GM19025 (cell line): ENCODE measurements at regions not wholly inside any gene's neighbourhood (a gene's known extent, or its start where the extent isn't known, plus 50 kb on each side); places are given as distances from the start of the nearest gene placed in this dataset.

Experiments
- ATAC-seq: cut with Tn5 transposase; IDR thresholded peaks from one replicate; pipeline ENCODE4 v1.9.1; 2021; ENCODE audit warnings: mild to moderate bottlenecking, low read depth, moderate library complexity; ENCODE audit not compliant: unreplicated experiment

DNA sequence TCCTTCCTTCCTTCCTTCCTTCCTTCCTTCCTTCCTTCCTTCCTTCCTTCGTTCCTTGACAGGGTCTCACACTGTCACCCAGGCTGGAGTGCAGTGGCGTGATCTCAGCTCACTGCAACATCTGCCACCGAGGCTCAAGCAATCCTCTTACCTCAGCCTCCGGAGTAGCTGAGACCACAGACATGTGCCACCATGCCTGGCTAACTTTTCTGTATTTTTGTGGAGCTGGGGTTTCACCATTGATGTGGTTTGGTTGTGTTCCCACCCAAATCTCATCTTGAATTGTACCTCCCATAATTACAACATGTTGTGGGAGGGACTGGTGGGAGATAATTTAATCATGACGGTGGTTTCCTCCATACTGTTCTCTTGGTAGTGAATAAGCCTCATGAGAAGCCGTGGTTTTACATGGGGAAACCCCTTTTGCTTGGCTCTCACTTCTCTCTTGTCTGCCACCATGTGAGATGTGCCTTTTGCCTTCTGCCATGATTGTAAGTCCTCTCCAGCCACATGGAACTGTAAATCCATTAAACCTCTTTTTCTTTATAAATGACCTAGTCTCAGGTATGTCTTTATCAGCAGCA, 90.3 kb upstream of the MPHOSPH6 start:
- no peak for ATAC-seq

DNA sequence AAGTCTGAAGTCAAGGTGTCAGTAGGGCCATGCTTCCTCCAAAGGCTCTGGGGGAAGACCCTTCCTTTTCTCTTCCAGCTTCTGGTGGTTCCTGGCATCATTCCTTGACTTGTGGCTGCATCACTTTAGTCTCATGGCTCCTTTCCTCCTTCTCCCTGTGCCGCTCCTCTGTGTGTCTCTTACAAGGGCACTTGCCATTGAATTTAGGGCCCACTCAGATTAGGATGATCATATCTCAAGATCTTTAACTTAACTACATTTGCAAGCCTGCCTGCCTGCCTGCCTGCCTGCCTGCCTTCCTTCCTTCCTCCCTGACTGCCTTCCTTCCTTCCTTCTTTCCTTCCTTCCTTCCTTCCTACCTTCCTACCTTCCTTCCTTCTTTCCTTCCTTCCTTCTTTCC, 89.7 kb upstream of the MPHOSPH6 start:
- ATAC-seq: no peak

DNA sequence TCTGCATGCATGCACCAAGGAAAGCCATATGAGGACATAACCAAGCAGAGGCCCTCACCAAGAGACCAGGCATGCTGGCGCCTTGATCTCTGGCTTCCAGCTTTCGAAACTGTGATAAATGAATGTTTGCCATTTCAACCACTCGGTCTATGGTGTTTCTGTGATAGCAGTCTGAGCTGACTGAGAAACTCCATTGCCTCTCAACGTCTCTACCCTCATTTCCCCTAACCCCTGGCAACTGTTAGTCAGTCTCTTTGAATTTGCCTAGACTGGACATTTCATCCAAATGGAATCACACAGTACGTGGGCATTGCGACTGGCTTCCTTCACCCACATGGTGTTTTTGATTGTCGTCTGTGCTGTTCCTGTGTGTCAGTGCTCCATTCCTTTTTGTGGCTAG, 88.0 kb upstream of the MPHOSPH6 start:
- ATAC-seq: no peak

DNA sequence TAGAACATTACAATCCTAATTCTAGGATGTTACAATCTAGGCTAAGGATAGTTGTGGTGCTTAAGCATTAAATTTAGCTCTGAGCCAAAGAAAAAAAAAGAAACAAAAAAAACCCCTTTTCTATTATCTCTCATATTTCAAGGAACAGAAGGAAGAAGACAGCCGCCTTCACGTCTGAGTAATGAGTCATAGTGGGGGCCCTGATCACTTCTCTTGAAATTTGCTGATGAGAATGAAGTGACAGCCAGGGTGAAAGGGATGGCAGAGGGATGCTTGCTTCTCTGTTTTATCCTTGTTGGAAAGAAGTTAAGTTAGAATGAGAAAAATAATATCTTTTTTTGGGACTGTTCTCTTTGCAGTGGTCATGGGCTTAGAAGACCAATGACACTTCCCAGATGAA, 82.6 kb upstream of the MPHOSPH6 start:
- ATAC-seq: no peak

DNA sequence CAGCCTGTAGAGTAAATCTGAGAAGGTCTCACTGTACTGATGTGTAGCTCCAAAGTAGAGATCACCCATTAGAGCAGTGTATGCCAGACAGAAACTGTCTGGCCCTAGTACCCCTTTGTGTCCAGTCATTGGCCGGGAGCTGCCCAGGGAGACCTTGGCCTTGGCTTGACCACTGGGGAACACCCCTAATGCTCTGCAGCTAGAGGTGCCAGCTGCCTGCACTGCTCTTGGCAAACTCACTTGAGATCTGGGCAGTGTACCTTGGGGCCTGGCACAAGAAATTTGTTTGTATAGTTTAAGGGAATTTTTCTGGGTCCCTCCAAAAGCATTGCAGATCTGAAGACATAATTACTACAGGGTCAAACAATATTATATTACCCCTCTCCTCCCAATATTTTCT, 78.7 kb upstream of the MPHOSPH6 start:
- ATAC-seq: no peak

DNA sequence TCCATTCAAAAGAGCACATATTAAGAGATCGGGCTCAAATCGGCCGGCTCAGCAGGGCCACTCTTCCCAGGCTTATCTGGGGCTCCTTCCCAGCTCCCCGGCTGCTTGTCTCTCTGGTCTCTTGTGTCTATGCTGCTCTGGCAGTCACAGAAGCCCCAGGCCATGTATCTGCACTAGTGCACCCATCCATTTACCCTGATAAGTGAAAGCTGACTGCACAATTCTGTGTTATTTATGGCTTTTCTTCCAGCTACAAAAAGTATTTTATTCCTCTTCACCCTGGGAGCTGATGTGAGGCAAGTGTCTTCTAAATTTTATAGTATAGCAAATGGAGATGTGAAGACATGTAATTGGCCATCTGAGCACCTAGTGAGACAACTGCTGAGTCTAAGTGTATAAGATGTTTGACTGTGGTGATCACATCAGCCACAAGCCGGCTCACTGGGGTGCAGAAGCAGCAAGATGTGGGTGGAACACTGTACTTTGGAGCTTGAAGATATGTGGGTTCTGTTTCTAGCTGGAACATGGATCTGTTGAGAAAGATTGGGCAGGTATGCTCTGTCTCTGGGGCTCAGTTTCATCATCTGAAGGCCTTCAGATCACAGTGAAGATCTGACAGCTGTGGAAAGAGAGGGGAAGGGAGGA, 78.1 kb upstream of the MPHOSPH6 start:
- no peak for ATAC-seq

DNA sequence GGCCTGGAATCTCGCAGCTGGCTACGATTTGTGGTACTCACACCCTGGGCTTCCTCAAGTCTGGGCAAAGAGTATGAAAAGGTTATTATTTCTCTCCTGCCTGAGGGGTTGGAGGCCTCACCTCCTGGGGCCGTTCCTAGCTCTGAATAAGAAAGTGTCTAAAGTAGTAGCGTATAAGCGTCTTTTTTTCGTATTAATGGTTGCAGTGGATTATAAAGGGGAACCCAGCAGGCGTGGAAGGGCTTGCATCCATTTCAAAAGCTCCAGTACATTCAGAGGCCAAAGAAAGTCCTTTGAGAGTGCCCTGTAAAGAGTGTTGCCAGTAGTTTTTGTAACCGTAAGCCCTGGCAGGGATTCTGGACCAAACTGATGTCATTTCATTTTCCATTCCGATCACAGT, 72.2 kb upstream of the MPHOSPH6 start:
- no peak for ATAC-seq

DNA sequence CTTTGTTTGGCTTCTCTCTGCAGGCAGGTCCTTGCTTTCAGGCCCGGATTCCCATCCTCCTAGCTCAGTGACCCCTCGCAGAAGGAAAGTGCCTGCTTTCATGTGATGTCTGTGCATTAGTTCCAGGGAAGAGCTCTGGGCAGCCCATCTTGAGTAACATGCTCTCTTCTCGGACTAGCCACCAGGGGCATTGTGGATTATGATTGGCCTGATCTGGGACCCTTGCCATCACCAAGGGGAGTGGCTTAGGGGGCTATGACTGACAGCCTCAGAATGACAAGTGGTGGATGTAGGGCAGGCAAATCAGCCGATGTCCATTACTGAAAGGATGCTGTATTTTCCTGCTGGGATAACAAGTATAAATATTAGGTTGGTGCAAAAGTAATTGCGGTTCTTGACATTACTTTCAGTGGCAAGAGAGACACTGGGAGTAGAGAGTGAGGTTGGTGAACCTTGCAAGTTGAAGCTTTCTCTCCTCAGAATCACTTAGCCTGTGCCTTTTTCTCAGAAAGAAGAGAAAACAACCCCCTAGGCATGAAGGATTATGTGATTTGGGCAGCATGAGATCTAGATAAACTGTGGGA, 71.5 kb upstream of the MPHOSPH6 start:
- ATAC-seq: no peak

DNA sequence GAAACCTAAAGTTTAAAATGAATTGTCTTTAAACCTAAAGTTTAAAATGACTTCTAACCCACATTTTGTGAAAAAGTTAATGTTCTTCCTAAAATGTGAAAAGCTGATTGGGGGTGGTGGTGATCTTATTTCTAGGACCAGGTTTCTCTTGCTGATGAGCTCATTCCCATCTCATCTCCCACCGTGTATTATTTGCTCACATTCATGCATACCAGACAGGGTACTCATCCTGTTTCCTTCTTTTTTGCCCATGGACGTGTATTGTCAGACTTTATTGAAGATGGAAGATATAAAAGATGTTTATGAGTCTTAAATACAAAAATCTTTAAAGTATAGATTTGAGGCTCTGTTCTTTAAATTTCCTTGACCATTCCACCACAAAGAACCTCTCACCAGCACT, 70.1 kb upstream of the MPHOSPH6 start:
- no peak for ATAC-seq

DNA sequence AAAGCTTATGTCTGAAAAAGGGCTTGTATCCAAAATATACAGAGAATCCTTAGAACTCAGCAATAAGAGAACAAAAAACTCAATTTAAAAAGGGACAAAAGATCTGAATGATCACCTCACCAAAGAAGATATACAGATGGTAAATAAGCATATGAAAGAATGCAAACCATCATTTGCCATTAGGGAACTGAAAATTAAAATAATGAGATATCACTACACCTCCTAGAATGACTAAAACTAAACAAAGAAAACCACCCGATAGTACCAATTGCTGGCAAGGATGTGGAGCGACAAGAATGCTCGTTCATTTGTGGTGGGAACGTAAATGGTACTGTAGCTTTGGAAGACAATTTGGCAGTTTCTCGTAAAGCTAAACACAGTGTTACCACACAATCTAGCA, 66.9 kb upstream of the MPHOSPH6 start:
- no peak for ATAC-seq

DNA sequence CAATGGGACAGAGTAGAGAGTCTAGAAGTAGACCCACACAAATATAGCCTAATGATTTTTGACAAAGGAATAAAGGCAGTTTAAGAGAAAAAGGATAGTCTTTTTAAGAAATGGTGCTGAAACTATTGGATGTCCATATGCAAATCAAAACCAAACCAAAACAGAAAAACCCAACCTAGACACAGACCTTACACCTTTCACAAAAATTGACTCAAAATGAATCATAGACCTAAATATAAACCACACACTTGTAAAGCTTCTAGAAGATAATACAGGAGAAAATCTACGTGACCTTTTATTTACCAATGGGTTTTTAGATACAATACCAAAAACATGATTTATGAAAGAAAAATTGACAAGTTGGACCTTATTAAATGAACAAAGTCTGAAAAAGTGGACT, 66.4 kb upstream of the MPHOSPH6 start:
- ATAC-seq: no peak

DNA sequence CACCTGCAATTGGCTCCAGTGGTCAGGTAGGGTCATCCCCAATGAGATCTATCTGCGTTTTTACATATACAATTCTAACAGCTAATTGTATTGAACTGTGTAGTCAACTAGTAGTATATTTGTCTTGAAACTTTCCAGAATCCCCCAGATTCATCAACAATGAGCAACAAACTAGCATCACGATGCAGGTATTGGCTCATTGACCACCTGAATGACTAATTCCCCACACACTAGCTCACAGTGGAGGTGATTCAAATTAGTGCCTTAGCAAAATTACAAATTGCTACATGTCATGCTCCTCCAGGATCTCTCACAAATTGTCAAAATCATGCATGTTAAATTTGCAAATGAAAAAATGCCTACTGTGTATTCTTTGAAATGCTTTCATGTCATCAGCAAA, 62.8 kb upstream of the MPHOSPH6 start:
- ATAC-seq: no peak

DNA sequence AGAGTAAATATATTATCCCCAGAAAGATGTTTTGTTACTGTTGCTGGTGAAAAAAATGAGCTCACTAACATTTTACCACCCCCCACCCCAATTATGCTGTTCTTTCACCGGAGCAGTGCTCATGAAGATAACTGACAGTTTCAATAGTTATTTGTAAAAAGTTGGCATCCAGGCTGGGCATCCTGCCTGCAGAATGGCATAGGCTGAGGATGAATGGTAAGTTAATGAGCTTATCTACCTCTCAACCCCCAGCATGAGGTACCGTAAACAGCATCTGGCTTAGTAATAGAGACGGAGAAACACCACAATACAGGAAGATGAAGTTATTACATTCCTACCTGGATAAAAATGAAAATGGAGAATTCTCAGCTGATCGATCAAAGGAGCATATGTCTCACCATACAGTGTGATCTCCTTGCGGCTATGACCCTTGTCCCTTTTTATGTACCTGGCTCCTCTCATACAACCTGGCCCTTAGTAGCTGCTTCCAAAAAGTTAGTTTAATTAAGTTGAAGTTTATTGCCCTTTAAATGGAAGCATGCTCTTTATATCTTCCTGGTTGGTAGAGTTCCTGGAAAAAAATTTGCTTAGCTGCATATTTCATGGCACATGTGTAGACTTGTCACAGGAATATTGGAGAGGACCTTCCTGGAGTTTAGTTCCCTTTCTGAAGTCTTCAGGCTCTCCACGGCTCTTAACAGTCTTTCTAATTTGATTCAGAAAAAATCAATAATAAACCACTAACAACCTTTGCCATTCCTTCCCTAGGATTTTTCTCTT, 61.2 kb upstream of the MPHOSPH6 start:
- no peak for ATAC-seq

DNA sequence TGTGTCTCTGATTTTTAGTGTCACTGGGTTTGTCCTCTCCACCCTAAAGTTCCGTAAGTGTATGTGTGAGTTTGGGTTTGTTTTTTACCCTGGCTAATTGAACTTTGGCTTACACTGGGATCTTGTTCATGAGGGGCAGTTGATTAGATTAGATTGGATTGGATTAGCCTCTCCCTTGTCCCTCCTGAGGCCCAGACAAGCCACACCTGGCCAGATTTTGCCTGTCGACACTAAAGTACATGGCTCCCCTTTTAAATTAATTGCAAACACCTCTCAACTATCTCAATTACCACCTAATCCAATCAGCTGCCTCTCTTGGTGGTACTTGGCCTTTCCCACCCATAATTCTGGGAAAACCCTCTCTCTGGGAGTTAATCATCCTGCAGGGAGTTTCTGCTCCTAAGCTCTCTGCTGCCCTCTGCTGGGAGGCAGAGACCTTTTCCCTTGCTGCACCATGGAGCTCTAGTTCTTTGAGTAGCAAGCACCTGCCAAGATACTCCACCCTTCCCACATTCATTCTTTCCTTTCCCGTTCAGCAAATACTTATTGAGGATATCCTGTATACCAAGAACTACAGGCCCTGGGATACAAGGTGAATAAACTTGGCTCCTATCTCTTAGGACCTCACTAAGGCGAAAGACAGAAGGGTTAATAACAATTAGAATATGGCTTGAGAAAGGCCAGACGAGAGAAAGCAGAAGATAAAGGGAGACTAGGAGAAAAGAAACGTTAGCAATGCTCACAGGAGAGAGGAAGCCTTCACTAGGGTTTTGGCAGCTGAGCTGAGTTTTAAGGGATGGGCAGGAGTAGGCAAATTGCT, 60.0 kb upstream of the MPHOSPH6 start:
- ATAC-seq: no peak

DNA sequence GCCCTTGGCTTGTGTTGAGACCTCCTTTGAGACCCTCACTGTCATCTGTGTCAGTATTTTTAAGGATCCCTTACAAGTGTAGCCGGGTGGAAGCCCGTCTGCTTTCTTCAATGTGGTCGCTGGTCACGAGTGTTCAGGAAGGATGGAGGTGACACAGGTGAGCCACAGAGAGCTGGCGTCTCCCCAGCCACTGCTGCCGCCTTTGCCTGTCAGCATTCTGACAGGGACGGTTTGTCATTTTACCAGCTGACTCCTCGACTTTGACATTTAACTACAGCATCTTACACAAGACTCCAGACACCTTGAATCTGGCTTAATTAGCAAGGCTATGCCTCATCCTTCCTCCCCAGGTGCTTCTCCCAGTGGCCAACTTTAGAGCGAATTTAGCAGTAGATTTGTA, 56.3 kb upstream of the MPHOSPH6 start:
- ATAC-seq: no peak

DNA sequence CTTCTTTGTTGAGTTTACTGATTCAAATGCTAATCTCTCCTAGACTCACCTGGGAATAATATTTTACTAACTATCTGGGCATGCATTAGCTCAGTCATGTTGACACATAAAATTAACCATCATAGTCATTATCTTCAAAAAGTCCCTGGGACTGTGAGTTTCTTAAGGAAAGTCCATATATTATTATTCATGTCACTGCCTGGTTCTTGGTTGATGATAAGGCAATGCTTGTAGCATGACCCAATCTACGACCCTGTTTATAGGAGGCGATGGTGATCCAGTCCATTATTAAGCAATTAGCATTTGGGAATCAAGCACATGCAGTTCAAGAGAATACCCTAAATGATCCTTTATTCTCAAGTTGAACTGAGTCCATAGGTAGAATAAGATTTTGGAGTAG, 54.8 kb upstream of the MPHOSPH6 start:
- ATAC-seq: no peak

DNA sequence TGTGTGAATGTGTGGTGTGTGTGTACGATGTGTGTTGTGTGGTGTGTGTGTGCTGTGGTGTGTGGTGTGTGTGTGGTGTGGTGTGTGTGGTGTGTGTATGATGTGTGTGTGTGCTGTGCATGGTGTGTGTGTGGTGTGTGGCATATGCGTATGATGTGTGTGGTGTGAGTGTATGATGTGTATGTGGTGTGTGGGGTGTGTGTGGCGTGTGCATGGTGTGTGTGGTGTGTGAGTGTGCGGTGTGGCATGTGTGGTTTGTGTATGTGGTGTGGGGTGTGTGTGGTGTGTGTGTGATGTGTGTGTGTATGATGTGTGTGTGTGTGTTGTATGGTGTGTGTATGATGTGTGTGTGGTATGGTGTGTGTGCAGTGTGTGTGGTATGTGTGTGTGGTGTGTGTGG, 50.5 kb upstream of the MPHOSPH6 start:
- no peak for ATAC-seq
